Transverse colon (tissue), 4 donors: ENCODE measurements at regions not wholly inside any gene's neighbourhood (a gene's known extent, or its start where the extent isn't known, plus 50 kb on each side); places are given as distances from the start of the nearest gene placed in this dataset.

Experiments used
- EP300 ChIP-seq: sonication (generic); formaldehyde crosslinking; IDR thresholded peaks from one replicate; pipeline ENCODE4 v1.6.1; 2017; ENCODE audit warnings: antibody characterized with exemption, low read depth
- POLR2A ChIP-seq: fragments of 450-650 bp; IDR thresholded peaks from one replicate; pipeline ENCODE4 v1.6.1; 2016; ENCODE audit warnings: antibody characterized with exemption, mild to moderate bottlenecking, moderate library complexity
- POLR2AphosphoS5 ChIP-seq, 3 donors: sonication (generic); formaldehyde crosslinking; IDR thresholded peaks; one replicate each; pipeline ENCODE4 v1.6.1; 2016; ENCODE audit warnings: antibody characterized with exemption in 3 of 3
- TF ChIP-seq, protein P1 (sequence below), 5 experiments: fragments of 200-600 bp in 3 of 5; fragments of 450-650 bp in 2 of 5; sonication (generic) in 3 of 5; IDR thresholded peaks; 1 replicate in 2 of 5; 2 replicates in 3 of 5; pipeline ENCODE4 v1.5.1; 2016 to 2017; ENCODE audit warnings: antibody characterized with exemption in 5 of 5, inconsistent platforms in 3 of 5, mild to moderate bottlenecking in 2 of 5, moderate library complexity in 1 of 5

DNA sequence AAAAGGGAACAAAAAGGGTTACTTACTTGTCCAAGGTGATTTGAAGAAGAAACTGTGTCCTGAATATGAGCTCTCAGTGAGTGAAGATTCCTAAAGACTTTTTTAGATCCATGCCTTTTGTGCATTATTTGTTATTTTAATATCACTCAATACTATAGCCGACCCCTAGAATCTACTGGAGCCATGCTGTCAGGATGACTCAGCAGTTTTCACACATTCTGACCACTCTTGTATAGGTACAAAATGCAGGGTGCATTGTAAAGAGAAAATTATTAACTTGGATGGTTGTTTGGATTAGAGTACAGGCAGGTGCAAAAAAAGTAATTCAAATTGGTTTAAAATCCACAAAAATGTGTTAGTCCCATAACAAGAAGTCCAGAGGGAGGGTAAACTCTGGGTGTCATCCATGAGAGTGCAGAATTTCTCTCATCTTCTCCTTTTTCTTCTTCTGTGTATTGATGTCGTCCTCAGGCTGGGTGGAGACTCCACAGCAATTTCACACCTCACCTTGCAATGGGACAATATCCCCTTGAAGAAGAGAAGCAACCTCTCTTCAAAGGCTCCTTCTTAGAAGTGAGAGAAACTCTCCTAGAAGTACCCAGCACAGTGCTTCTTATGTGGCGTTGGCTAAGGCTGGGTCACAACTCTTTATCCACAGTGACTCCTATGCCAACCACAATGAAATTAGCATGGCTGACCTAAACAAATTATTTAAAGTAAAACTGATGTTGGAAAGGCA lies 75.6 kb downstream of the AKR1C4 start:
- TF ChIP-seq POLR2A (no peak), EP300 (no peak), POLR2AphosphoS5 (IDR thresholded peaks at IDR 0.05) (no peak)
- TF ChIP-seq, protein P1, sequence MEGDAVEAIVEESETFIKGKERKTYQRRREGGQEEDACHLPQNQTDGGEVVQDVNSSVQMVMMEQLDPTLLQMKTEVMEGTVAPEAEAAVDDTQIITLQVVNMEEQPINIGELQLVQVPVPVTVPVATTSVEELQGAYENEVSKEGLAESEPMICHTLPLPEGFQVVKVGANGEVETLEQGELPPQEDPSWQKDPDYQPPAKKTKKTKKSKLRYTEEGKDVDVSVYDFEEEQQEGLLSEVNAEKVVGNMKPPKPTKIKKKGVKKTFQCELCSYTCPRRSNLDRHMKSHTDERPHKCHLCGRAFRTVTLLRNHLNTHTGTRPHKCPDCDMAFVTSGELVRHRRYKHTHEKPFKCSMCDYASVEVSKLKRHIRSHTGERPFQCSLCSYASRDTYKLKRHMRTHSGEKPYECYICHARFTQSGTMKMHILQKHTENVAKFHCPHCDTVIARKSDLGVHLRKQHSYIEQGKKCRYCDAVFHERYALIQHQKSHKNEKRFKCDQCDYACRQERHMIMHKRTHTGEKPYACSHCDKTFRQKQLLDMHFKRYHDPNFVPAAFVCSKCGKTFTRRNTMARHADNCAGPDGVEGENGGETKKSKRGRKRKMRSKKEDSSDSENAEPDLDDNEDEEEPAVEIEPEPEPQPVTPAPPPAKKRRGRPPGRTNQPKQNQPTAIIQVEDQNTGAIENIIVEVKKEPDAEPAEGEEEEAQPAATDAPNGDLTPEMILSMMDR (IDR thresholded peaks at IDR 0.05), result no peak
